NCI-H1092 (cell line): ENCODE measurements at regions not wholly inside any gene's neighbourhood (a gene's known extent, or its start where the extent isn't known, plus 50 kb on each side); places are given as distances from the start of the nearest gene placed in this dataset.
"Not testable (repeated sequence)": the region's sequence is repeated elsewhere in the genome, so short reads cannot be mapped to it uniquely, and the experiment has no call there.

Experiments
- DNase-seq: peaks from one replicate; lab custom pipeline; 2025; lab: John Stamatoyannopoulos, UW

DNA sequence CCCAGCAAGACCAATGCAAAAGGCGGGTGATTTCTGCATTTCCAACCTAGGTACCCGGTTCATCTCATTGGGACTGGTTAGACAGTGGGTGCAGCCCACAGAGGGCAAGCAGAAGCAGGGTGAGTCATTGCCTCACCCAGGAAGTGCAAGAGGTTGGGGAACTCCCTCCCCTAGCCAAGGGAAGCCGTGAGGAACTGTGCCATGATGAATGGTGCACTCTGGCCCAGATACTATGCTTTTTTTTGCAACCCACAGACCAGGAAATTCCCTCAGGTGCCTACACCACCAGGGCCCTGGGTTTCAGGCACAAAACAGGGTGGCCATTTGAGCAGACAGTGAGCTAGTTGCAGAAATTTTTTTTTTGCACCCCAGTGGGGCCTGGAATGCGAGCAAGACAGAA, 662.6 kb upstream of the ACVR2A start:
- no peak for DNase-seq

DNA sequence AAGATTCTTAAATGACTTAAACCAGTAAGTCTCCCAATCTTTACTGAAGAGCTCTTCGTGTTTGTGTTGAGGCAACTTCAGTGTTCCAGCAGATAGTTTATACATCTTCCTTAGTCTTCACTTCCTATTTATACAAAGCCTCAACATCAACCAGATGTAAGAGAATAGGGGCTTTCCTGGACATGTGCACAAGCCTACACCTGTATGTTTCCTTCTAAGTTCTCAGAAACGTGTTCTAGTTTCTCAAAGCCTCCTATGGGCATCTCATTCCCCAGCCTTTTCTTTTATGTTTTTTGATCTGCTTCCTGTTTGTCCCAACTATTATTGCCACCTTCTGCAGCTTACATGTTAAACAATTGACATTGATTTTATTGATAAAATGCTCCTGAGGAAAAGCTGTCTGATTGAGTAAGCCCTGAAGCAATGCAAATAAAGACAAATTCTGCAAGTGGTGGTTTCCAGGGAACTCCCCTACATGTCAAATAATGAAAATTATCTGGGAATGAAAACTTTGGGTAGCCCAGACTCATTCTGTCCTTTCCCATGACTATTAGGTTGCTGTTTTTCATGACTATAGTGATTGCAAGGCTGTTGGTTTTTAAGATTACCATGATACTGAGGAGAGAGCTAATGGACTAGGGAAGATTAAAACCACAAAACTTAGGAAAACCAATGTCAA, 663.3 kb upstream of the ACVR2A start:
- DNase-seq: no peak

DNA sequence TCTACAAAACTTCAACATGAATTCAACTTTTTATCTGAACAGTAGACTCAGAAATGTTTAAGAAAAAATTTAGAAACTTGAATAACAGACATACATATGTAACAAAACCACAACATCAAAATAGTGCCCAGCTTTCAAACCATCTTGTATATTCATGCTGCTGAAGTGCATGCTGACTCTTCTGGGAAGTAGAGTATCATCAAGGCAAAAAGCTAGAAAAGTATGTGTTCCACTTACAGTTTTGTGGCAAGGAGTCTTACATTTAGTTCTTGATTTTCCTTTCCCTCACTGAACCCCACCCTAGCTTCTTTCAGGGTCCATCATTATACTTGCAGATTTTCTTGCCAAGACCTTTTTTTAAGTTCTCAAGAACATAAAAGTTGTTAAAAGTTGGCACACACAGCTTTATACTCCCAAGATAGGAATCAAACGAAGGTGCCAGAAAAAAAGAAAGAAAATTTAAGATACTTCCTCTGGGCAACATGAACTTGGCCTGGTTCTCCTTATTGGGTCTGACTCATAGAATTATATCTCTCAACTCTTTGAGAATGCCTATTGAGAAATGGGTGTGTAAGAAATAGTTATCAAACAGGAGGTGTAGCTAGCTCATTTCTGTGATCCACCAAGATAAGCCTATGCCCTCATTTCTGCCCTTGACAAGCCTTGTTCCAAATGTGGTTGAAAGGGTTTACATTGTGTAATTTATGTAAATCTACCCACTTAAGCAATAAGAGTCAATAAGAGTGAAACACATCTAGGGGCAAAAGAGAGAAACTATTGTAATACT, 667.6 kb upstream of the ACVR2A start:
- DNase-seq: no peak

DNA sequence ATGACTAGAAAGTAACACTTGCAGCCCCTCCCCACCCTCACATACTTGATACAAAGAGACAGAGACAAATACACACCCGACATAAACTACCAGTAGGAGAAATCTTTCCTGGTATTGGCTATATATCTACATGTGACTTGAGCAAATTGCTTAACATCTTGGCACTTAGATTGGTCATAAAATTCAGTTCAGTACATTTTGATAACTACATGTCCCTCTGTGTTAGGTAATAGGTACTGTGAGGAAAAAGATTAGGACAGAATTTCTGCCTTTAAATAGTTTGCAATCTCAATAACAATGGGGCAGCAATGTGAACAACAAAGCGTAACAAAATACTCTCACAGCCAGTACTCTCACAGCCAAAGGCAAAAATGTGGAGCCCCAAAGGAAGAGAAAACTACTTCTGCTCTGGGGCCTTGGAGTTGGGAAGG, 670.0 kb upstream of the ACVR2A start:
- DNase-seq: no peak

DNA sequence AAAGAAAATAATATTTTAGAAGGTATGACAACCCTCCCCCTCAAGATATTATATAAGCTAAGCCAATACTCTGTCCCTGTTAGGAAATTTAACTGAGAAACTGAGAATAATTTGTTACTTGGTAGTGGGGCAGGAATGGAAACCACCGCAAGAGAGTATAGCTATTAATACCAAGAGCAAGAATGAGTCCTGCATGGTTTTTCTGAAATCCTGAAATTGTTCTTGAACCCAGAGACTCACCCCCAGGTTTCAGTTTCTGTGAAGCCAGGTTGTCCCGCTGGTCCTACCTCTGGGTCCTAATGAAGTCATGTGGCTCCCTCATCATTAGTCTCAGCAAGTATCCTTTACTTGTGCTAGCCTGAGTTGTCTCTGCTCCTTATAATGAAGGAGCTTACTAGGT, 671.0 kb upstream of the ACVR2A start:
- DNase-seq: no peak

DNA sequence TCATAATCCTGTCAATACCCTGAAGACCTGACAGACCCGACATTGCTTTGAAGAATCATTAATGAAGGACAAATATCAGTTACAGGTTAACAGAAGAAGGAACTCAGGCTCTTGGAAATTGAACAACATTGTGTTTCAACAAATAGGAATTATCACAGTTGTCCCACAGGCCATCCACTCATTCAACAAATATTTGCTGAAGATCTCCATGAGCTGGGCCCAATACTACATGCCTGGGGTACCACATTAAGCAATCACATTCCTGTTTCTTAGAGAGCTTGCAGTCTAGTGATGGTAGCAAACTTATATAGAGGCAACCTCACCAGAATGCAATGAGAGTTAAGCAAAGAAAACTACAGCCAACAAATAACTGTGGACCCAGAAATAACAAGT, 671.6 kb upstream of the ACVR2A start:
- no peak for DNase-seq

DNA sequence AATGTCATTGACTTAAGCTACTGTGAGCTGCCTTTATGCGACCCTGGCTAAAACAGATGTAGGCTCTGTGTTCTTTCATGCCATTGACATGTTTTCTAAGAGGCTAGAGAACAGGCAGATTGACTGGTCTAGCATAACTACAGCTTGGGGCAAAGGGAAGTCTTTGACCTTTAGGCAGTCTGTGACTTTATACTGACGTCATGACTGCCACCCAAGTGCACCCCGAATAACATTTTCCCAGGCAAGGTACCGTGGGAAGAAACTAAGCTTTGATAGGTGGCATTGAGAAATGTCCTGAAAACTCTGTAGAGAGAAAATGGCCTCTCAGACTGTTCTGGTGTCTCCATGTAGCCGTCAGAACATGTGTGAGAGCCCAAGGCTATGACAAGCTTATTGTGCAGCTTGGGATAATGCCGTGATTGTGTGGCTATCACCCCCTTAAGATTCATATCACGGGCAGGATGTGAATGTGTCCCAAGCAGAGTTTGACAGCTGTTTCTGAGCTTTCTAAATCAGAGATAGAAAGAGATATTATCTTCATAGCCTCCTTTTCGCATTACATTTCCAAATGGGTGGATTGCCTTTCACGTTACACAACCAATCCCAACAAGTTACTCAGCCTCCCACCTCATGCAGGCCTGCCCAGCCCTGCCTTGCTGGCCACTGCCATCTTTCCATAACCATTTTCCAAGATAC, 672.2 kb upstream of the ACVR2A start:
- no peak for DNase-seq

DNA sequence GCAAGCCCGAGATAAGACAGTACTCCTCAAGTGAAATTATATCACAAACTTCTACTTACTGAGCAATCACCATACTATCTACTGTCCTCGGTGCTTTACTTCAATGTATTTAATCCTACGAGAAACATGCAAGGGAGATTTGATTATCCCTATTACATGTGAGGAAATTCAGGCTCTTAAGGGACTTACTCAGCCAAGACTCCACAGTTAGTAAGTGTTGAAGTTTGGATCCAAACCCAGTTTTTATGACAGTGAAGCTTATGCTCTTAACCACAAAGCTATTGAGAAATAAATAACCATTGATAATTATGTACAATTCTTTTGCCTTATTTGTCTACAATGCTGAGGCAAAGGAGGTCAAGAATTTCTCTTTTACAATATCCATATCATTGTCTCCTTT, 672.9 kb upstream of the ACVR2A start:
- no peak for DNase-seq

DNA sequence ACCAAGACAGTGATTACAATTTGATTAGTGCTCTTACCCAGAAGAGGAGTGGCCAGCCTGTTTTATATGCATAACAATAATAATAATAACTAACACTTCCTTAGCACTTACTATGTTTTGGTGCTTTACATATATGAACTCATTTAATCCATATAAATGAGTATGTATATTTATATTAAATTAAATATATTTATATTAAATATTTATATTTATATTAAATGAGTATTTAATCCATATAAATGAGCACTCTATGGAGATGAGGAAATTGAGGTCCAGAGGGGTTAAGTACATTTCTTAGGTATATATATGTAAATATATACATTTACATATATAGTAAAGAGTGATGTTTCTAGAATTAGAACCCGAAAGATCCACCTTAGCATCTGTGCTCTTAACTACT, 673.9 kb upstream of the ACVR2A start:
- DNase-seq: no peak

DNA sequence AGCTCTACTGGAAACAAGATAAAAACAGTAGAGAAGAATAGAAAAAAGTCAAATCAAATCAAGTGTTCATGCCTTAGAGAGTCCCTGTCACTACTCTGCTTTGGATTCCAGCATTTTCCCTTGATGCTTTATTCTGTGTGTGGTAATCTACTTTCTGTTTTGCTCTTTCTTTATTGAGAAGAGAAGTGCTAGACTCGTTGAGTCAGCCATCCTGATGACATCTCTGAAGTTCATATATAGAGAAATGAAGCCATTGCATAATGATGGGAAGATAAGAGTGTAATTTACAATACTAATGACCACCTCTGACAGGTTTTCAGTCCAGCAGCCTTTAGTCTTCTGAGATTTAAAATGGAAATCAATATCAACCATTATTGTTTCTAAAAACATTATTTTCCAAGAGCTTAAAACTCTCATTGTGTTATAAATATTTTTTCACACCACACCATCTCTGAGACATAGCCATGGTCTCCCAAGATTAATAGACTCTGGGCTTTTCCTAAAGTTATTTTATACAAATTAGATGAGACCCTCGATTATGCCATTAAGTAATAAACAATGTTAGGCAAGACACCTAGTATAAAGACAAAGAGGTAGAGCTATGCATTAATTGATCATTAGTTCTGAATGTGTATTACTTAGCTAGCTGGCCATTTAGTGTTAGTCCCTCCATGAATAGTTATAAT, 679.0 kb upstream of the ACVR2A start:
- DNase-seq: no peak

DNA sequence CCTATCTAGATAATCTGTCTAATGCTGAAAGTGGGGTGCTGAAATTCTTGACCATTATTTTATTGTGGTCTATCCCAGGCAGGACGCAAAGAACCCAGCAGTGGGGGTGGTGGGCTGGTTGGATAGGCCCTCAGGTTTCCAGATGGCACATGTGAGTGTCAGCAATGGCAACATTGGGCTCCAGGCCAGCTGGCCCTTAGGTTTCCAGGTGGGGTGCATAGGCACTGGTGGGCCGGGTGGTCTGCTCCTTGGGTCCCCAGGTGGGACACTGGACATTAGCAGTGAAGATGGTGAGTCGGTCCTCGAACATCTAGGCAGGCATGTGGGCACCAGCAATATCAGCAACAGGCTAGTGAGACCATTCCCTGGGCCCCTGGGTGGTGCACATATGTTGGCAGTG, 680.3 kb upstream of the ACVR2A start:
- DNase-seq: no peak

DNA sequence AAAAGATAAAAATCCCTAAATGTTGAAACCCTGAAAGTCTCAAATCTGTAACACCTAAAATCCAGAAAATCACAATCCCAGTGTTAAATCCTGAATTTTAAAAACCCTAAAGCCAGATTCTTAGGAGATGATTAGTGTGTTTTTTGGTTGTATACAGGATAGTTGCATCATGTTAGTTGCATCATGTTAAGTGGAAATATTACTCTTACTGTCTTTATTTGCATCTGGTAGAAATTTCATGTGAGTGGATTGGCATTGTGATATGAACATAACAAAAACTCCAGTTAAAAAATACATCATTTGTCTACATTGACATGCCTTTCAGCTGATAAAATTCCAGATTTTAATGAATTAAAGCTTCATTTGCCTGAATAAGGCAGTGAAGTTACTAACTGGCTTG, 683.1 kb upstream of the ACVR2A start:
- DNase-seq: no peak

DNA sequence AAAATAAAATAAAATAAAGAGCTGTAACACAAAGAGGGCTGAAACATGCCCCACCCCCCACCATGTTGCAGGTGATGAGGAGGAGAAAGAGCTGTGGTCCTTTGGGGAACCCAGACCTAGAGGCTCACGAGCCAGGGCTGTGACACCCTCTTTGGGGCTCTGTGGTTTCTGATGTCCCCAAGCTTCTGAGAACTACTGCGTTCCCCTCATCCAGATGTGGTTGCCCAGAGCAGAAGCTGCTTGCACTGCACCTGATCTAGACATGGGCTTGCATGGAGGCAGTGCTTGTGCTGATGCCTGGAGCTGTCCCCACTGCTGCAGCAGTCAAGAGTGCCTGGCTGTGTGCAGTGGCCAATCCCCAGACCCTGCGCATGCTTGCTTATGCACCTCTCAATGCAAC, 687.9 kb upstream of the ACVR2A start:
- DNase-seq: no peak

DNA sequence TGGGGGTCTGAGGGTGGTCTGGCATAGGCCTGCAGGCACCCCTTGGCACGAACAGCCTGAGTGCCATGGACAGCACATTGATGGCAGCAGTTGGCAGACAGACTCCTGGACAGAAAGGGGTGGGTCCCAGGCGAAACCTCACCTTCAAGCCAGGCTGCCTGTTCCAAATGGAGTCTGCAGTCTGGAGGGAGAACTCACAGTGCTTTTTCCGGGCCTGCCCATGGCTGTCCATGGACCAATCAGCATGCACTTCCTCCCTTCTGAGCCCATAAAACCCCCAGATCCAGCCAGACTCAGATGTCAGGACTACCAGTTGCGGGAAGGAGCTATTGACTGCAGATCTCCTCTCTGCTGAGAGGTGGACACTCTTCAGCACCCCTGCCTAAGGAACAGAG, 694.6 kb upstream of the ACVR2A start:
- no peak for DNase-seq

DNA sequence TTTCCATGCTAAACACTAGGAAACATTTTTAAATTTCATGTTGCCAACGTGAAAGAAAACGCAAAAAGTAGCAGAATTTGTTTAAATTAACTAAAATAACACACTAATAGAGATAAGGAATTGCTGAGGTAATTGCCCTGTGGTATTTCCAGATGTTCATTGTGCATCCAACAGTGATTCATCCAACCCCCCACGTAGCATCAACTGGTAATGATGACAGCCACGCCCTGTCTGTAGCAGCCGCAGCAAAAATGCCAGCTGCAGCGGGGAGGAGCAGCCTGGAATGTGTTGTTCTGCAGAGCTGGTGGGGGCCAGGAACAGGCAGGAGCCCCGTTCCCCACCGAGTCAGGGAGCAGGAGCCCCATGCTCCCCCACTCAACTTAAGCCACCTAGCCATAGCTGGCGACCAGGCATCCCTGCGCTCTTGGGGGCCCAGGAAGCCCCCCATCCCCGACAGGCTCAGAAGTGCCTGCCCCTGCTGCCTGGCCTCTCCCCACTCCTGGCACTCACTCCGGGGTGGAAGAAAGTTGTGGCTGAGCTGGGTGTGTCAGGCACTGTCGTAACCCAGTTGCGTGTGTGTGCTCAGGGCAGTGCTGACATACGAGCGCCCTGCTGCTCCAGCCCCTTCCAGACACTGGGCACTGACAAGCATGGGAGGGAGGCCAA, 695.1 kb upstream of the ACVR2A start:
- no peak for DNase-seq

DNA sequence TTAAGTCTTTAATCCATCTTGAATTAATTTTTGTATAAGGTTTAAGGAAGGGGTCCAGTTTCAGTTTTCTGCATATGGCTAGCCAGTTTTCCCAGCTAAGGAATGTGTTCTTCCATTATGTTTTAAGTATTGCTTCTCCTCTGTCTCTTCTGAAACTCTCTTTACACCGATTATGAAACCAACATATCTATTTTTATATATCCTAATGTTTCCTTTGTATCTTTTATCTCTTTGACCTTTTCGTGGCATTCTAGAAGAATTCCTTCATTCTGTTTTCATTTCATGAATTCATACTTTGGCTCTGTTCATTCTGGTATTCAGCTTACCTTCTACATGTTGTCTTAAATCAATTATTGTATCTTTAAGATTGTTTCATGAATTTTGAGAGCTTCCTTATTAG, 697.0 kb upstream of the ACVR2A start:
- no peak for DNase-seq

DNA sequence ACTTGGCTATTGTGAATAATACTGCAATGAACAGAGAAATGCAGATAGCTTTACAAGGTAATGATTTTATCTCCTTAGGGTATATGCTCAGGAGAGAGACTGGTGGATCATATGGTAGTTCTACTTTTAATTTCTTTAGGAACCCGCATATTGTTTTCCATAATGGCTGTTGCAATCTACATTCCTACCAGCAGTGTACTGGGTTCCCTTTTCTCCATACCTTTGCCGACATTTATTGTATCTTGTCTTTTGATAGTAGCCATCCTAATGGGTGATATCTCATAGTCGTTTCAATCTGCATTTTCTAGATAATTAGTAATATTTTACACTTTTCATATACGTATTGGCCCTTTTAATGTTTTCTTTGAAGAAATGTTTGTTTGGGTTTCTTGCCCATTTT, 702.9 kb upstream of the ACVR2A start:
- DNase-seq: no peak

DNA sequence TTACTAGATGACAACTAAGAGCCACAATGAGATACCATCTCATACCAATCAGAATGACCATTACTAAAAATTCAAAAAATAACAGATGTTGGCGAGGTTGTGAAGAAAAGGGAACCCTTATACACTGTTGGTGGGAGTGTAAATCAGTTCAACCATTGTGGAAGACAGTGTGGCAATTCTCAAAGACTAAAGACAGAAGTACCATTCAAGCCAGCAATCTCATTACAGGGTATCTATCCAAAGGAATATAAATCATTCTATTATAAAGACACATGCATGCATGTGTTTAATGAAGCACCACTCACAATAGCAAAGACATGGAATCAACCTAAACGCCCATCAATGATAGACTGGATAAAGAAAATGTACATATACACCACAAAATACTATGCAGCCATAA, 705.1 kb upstream of the ACVR2A start:
- not testable (repeated sequence) for DNase-seq

DNA sequence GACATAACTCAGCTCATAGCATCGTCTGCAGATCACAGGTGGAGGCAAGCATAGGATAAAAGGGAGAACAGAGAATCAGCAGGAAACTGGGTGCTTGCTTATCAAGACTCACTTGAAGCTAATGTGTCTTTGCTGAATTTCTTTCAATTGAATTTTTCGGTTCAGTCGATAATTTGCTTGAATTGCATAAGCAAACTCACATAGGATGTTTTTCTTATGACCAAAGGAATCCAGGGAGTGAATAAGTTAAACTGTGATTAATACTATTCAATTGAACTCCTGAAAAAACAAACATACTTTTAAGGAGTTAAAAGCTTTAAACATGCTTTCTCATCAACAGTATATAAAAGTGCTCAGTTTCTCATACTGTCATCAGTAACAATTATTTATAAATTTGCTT, 707.1 kb upstream of the ACVR2A start:
- no peak for DNase-seq

DNA sequence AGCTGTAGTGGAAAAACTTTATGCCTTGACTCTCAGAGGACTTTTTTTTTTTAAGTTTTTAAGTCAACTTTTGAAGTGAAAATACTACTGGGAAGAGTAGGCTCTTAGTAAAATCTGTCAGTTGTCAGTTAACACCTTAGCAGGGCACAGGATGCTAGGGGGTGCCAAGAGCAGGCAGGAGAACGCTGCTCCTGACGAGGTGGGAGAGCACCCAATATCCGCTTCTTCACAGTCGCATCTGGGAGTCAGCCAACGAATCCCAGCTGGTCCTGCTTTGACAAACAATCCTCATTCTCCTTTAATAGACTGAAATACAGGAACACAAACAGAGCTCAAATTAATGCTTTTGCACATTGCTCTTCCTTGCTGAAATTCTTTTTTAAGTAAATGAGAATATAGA, 709.5 kb upstream of the ACVR2A start:
- peak; percentile 65 for DNase-seq

DNA sequence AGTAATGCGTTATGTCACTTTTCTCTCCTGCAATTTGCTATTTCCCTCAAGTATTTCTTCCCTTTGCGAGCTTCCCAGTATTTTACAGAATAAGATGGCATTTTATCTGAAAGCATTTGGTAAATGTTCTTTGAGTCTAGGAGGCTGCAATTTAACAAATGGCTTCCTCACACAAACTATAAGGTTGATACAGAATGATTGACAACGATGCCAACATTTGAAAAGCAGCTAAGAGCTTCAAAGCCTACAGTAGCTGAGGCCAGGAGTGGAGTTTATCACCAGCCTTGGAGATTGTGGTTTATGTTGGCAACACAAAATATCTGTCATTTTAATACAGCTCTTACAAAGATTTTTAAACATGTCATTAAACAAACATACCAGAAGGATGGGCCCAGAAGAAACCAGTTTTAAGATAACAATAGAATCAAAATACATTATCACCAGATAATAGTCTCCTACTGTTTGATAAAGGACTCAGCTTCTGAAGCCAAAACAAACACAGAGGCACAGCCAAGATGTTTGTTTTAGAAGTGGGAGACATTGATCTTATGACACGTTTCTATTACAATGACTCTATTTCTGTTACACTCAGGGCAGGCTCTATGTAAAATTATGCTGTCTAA, 711.4 kb upstream of the ACVR2A start:
- peak; percentile 0 for DNase-seq

DNA sequence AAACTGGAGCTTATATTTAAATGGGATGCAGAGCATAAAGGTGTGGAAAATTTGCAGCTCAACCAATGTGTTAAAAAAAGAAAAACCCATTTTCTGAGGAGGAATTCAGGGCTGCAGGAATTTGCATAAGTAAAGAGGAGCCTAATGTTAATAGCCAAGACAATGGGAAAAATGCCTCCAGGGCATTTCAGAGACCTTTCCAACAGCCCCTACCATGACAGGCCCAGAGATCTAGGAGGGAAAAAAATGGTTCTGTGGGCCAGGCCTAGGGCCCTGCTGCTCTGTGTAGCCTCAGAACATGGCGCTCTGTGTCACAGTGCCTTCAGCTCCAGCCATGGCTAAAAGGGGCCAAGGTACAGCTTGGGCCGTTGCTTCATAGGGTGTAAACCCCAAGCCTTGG, 719.7 kb upstream of the ACVR2A start:
- no peak for DNase-seq
